ENCODE measurements at regions not wholly inside any gene's neighbourhood (a gene's known extent, or its start where the extent isn't known, plus 50 kb on each side); places are given as distances from the start of the nearest gene placed in this dataset.
"Not testable (repeated sequence)": the region's sequence is repeated elsewhere in the genome, so short reads cannot be mapped to it uniquely, and the experiment has no call there.

DNA sequence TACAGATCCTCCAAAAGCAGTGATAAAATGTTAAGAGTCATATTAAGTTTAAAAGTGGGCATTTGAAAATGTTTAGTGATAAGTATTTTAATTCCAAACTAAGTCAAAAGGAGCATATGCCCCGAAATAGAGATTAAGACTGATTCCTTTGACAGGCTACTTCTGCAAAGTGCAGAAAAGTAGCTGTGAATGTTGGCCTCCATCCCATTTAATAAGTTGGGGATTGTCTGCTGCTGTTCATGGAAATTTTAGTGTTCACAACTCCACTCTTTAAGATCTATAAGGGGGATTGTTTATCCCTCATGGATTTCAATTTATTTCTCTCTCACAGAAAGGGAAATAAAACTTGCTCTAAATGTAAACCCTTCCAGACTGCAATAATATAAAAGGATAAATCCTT, 278.3 kb downstream of the KCTD12 start:
- H3K9me3 ChIP-seq (ENCODE audit: low read length), result no peaks in the 10 kb centered on the region
- no peak overlapping the region for H3K4me3 ChIP-seq (ENCODE audit: low read depth in 1 of 2, low read length in 2 of 2)
- no peaks in the 10 kb centered on the region for H3K27me3 ChIP-seq (ENCODE audit: control insufficient read depth in 1 of 2, insufficient read depth in 2 of 2, low read length in 2 of 2)
- H3K36me3 ChIP-seq (ENCODE audit: insufficient read depth, low read length), result no peaks in the 10 kb centered on the region
- no peak overlapping the region for H3K27ac ChIP-seq (ENCODE audit: low read depth, low read length)
- no peaks in the 10 kb centered on the region for H3K4me1 ChIP-seq (ENCODE audit: insufficient read depth, low read length)
- no peak overlapping the region for H3K9ac ChIP-seq (ENCODE audit: low read length)

DNA sequence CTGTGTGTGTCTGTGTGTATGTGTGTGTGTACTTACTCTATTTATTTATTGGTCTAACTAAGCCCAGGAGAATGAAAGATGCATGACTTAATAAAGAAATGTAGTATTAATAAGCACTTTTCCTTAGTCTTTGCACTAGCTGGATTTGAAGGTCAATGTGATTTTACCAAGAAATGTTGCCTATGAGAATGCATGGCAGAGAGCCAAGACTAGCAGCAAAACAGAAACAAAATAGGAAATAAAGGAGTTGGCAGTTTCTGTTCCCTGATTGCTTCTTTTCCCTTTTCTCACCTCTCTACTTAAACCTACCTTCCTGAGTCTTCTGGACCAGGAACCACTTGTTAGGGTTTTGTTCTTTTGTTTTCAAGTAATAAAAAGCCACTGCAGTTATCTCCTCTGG, 286.1 kb downstream of the KCTD12 start:
- Histone ChIP-seq H3K27ac (ENCODE audit: low read depth, low read length) (no peak overlapping the region), H3K36me3 (ENCODE audit: insufficient read depth, low read length) (no peaks in the 10 kb centered on the region), H3K9ac (ENCODE audit: low read length) (no peak overlapping the region), H3K9me3 (ENCODE audit: low read length) (no peaks in the 10 kb centered on the region), H3K4me1 (ENCODE audit: insufficient read depth, low read length) (peaks cover 18% of the 10 kb centered on the region), H3K27me3 (ENCODE audit: control insufficient read depth in 1 of 2, insufficient read depth in 2 of 2, low read length in 2 of 2) (no peaks in the 10 kb centered on the region), H3K4me3 (ENCODE audit: low read depth in 1 of 2, low read length in 2 of 2) (no peak overlapping the region)

DNA sequence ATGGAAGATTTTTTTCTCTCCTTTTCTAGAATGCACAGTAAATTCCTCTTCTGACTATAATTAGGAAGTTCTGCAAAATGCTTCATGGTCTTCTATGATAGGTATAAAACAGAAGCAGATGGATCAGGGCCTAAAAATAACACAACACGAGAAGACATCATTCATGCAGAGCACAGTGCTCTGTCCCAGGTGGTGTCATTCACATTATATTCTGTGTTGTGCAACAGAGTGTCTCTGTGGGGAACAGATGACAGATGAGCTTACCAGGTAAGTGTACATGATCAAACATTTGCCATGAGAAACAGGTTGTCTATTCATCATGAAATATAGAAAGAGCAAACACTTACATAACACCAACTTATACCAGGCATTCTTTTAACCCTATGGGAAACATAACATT, 288.3 kb downstream of the KCTD12 start:
- H3K27me3 ChIP-seq (ENCODE audit: control insufficient read depth in 1 of 2, insufficient read depth in 2 of 2, low read length in 2 of 2), result no peaks in the 10 kb centered on the region
- H3K27ac ChIP-seq (ENCODE audit: low read depth, low read length), result no peak overlapping the region
- peaks cover 18% of the 10 kb centered on the region for H3K4me1 ChIP-seq (ENCODE audit: insufficient read depth, low read length)
- no peak overlapping the region for H3K4me3 ChIP-seq (ENCODE audit: low read depth in 1 of 2, low read length in 2 of 2)
- no peak overlapping the region for H3K9ac ChIP-seq (ENCODE audit: low read length)
- H3K9me3 ChIP-seq (ENCODE audit: low read length), result no peaks in the 10 kb centered on the region
- no peaks in the 10 kb centered on the region for H3K36me3 ChIP-seq (ENCODE audit: insufficient read depth, low read length)

DNA sequence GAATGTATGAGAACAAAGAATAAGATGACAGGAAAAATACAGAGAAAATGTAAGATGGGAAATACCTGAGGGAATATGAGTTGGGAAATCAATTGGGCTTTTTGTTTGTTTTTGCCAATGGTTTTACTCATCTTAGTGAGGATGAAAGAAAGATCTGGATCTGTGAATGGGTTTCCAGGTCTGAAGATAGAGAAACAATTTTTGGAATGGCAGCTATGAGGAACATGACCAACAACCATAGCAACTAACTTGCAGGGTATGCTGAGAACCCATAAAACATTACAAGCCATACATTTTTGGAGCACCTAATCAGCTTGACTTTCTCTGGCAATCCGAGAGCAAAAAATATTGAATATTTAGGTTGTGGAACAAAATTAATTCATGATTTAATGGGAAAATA, 290.0 kb downstream of the KCTD12 start:
- Histone ChIP-seq H3K4me3 (ENCODE audit: low read depth in 1 of 2, low read length in 2 of 2) (no peak overlapping the region), H3K9ac (ENCODE audit: low read length) (no peak overlapping the region), H3K9me3 (ENCODE audit: low read length) (no peaks in the 10 kb centered on the region), H3K36me3 (ENCODE audit: insufficient read depth, low read length) (no peaks in the 10 kb centered on the region), H3K4me1 (ENCODE audit: insufficient read depth, low read length) (peaks cover 18% of the 10 kb centered on the region), H3K27ac (ENCODE audit: low read depth, low read length) (no peak overlapping the region), H3K27me3 (ENCODE audit: control insufficient read depth in 1 of 2, insufficient read depth in 2 of 2, low read length in 2 of 2) (no peaks in the 10 kb centered on the region)

DNA sequence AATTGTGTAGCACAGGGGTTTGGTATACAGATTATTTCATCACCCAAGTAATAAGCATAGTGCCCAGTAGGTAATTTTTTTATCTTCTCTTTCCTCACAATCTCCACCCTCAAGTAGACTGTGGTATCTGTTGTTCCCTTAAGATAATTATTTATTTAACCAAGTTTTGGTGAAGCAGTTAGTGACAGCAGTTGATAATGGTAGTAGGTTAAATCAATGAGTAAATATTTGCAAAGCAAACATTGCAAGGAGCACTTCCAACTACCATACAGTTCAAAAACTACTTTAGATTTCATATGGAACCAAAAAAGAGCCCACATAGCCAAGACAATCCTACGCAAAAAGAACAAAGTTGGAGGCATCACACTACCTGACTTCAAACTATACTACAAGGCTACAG, 291.8 kb downstream of the KCTD12 start:
- Histone ChIP-seq H3K27me3 (ENCODE audit: control insufficient read depth in 1 of 2, insufficient read depth in 2 of 2, low read length in 2 of 2) (no peaks in the 10 kb centered on the region), H3K9ac (ENCODE audit: low read length) (no peak overlapping the region), H3K4me3 (ENCODE audit: low read depth in 1 of 2, low read length in 2 of 2) (no peak overlapping the region), H3K4me1 (ENCODE audit: insufficient read depth, low read length) (peaks cover 12% of the 10 kb centered on the region), H3K36me3 (ENCODE audit: insufficient read depth, low read length) (no peaks in the 10 kb centered on the region), H3K27ac (ENCODE audit: low read depth, low read length) (no peak overlapping the region), H3K9me3 (ENCODE audit: low read length) (no peaks in the 10 kb centered on the region)

DNA sequence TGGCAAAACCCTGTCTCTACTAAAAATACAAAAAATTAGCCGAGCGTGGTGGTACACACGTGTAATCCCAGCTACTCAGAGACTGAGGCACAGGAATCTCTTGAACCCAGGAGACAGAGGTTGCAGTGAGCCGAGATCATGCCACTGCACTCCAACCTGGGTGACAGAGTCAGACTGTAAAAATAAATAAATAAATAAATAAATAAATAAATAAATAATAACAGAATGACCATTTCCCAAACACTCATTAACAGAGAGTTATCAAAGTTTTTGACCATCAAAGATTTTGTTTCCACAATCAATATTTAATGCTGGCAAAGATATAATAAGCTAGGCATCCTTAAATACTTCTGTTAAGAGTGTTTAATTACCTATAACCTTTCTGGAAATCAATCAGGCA, 299.4 kb downstream of the KCTD12 start:
- no peak overlapping the region for H3K9ac ChIP-seq (ENCODE audit: low read length)
- H3K36me3 ChIP-seq (ENCODE audit: insufficient read depth, low read length), result no peaks in the 10 kb centered on the region

DNA sequence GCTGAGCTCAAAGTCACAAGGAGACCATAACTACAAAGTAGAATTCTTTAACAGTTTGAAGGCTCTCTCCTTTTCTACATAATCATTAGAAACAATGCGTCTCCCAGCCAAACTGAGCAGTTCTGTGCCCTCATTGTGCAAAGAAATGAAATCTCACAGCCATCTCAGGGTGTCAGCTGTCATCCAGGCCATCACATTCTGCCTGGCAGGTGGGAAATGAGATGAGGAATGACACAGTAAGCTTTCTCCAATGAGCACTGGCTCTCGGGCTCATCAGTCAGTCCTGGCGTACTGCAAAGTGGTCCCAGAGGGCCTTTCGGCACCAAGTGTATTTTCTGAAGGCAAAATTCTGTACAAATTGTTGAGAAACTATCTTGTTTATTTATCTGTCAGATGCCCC, 306.5 kb downstream of the KCTD12 start:
- Histone ChIP-seq H3K9ac (ENCODE audit: low read length) (no peak overlapping the region), H3K27ac (ENCODE audit: low read depth, low read length) (no peak overlapping the region), H3K27me3 (ENCODE audit: control insufficient read depth in 1 of 2, insufficient read depth in 2 of 2, low read length in 2 of 2) (no peaks in the 10 kb centered on the region), H3K9me3 (ENCODE audit: low read length) (no peaks in the 10 kb centered on the region), H3K4me1 (ENCODE audit: insufficient read depth, low read length) (no peaks in the 10 kb centered on the region), H3K36me3 (ENCODE audit: insufficient read depth, low read length) (no peaks in the 10 kb centered on the region), H3K4me3 (ENCODE audit: low read depth in 1 of 2, low read length in 2 of 2) (no peak overlapping the region)

More for the DNA sequence above, 299.4 kb downstream of the KCTD12 start:
- no peaks in the 10 kb centered on the region for H3K27me3 ChIP-seq (ENCODE audit: control insufficient read depth in 1 of 2, insufficient read depth in 2 of 2, low read length in 2 of 2)
- no peaks in the 10 kb centered on the region for H3K4me1 ChIP-seq (ENCODE audit: insufficient read depth, low read length)
- H3K4me3 ChIP-seq (ENCODE audit: low read depth in 1 of 2, low read length in 2 of 2), result no peak overlapping the region
- H3K9me3 ChIP-seq (ENCODE audit: low read length), result no peaks in the 10 kb centered on the region
- H3K27ac ChIP-seq (ENCODE audit: low read depth, low read length), result no peak overlapping the region

DNA sequence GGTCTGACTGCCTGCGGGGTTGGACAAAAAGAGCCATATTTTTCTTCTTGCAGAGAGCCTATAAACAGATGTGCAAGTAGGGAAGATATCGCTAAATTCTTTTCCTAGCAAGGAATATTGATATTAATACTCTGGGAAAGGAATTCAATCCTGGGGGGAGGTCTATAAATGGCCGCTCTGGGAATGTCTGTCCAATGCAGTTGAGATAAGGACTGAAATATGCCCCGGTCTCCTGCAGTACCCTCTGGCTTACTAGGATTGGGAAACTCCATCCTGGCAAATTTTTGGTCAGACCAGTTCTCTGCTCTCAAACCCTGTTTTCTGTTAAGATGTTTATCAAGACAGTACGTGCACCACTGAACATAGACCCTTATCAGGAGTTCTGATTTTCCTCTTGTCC, 310.6 kb downstream of the KCTD12 start:
- not testable (repeated sequence) for H3K4me3 ChIP-seq (ENCODE audit: low read depth in 1 of 2, low read length in 2 of 2); H3K9ac ChIP-seq (ENCODE audit: low read length); H3K9me3 ChIP-seq (ENCODE audit: low read length); H3K27me3 ChIP-seq (ENCODE audit: control insufficient read depth in 1 of 2, insufficient read depth in 2 of 2, low read length in 2 of 2); H3K27ac ChIP-seq (ENCODE audit: low read depth, low read length); H3K4me1 ChIP-seq (ENCODE audit: insufficient read depth, low read length); H3K36me3 ChIP-seq (ENCODE audit: insufficient read depth, low read length)

DNA sequence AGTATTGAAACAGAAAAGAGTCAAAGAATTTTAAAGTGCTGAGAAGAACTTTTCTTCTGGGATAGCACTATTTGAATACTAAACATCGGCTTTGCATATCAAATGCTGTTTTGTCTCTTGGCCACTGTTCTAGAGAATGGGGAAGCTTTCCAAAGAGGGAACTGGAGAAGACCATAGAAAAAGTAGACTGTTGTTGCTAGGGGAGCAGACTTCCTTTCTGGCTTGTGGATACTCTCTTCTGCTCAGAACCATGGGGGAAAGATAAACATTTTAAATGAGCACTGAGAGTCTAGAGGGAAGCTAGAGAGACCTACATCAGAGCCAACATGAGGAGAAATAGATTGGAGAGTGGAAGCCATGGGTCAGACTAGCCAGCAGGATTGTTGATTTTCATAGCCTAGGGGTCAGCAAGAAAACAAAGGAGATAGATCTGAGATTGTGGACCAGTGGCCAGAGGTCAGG, 315.7 kb downstream of the KCTD12 start:
- Histone ChIP-seq H3K4me1 (ENCODE audit: insufficient read depth, low read length) (no peaks in the 10 kb centered on the region), H3K9me3 (ENCODE audit: low read length) (no peaks in the 10 kb centered on the region), H3K9ac (ENCODE audit: low read length) (no peak overlapping the region), H3K27me3 (ENCODE audit: control insufficient read depth in 1 of 2, insufficient read depth in 2 of 2, low read length in 2 of 2) (no peaks in the 10 kb centered on the region), H3K36me3 (ENCODE audit: insufficient read depth, low read length) (no peaks in the 10 kb centered on the region), H3K4me3 (ENCODE audit: low read depth in 1 of 2, low read length in 2 of 2) (no peak overlapping the region), H3K27ac (ENCODE audit: low read depth, low read length) (no peak overlapping the region)

DNA sequence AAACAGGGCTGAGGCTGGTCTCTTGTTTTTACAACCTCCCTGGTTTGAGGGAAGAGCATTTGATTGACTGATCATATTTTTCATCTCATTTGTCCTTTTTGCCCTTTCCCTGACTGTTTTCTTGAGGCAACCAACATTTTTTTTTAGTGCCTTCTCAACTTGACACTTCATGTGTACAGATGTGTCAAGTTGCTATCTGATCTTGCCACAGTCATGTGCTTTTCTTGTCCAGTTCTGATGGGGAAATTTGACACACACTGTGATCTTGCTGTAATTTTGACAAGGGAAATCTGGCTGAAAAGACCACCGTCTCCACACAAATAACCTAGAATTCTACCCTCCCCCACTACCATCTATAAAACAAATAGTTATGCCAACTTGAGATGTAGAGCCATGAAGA, 329.6 kb downstream of the KCTD12 start:
- Histone ChIP-seq H3K9me3 (ENCODE audit: low read length) (no peaks in the 10 kb centered on the region), H3K27ac (ENCODE audit: low read depth, low read length) (no peak overlapping the region), H3K36me3 (ENCODE audit: insufficient read depth, low read length) (no peaks in the 10 kb centered on the region), H3K27me3 (ENCODE audit: control insufficient read depth in 1 of 2, insufficient read depth in 2 of 2, low read length in 2 of 2) (no peaks in the 10 kb centered on the region), H3K9ac (ENCODE audit: low read length) (no peak overlapping the region), H3K4me1 (ENCODE audit: insufficient read depth, low read length) (no peaks in the 10 kb centered on the region), H3K4me3 (ENCODE audit: low read depth in 1 of 2, low read length in 2 of 2) (no peak overlapping the region)

DNA sequence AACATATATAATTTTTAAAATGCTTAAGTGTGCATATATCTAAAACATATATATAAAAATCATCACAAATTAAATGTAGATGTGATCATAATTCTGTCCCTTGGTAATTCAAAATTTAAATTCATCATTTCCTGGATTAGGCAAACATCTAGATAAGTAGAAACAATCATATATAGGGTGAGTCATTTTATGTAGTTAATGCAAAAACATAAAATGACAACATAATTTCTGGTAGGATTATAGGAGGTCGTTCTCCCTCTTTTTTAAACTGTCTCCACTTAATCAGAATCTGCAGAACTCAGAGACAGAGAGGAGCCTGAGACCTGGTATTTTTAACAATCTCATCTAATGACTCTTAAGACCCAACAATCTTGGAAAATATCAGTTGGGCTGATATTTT, 333.4 kb downstream of the KCTD12 start:
- no peaks in the 10 kb centered on the region for H3K4me1 ChIP-seq (ENCODE audit: insufficient read depth, low read length)
- H3K9me3 ChIP-seq (ENCODE audit: low read length), result no peaks in the 10 kb centered on the region
- H3K27ac ChIP-seq (ENCODE audit: low read depth, low read length), result no peak overlapping the region
- no peak overlapping the region for H3K9ac ChIP-seq (ENCODE audit: low read length)
- no peaks in the 10 kb centered on the region for H3K36me3 ChIP-seq (ENCODE audit: insufficient read depth, low read length)
- no peaks in the 10 kb centered on the region for H3K27me3 ChIP-seq (ENCODE audit: control insufficient read depth in 1 of 2, insufficient read depth in 2 of 2, low read length in 2 of 2)
- H3K4me3 ChIP-seq (ENCODE audit: low read depth in 1 of 2, low read length in 2 of 2), result no peak overlapping the region

DNA sequence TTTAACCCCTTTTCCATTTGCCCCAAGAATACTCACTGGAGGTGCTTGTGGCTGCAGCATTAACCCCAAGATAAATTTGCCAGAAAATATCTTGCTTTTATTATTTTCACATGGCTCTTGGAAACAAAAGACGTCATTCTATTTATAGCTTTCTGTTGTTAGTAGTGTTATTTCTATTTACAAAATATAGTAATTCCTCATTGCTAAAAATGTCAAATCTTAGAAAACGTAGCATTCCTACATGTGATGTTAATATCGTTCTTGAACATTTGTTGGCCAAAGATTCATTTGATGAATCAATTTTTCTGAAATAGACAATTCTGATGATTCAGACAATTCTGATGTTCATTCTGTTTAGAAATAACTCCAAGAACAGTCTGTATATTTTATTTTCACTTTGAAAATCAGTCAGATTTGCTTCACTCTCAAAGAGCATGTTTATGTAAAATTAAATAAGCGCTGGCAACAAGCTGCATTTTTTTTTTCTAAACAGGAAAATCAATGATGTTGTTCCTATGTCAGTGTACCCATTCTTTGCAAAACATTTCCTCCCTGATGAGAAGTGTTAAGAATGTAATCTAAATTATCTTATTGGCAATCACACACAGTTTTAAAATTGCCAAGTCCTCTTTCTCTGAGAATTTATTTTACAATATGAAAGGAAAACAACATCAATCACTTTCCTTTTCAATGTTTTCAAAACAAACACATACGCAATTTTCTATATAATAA, 334.0 kb downstream of the KCTD12 start:
- Histone ChIP-seq H3K4me3 (ENCODE audit: low read depth in 1 of 2, low read length in 2 of 2) (no peak overlapping the region), H3K27me3 (ENCODE audit: control insufficient read depth in 1 of 2, insufficient read depth in 2 of 2, low read length in 2 of 2) (no peaks in the 10 kb centered on the region), H3K9ac (ENCODE audit: low read length) (no peak overlapping the region), H3K9me3 (ENCODE audit: low read length) (no peaks in the 10 kb centered on the region), H3K27ac (ENCODE audit: low read depth, low read length) (no peak overlapping the region), H3K36me3 (ENCODE audit: insufficient read depth, low read length) (no peaks in the 10 kb centered on the region), H3K4me1 (ENCODE audit: insufficient read depth, low read length) (no peaks in the 10 kb centered on the region)
